GM19397 (cell line): ENCODE measurements at regions not wholly inside any gene's neighbourhood (a gene's known extent, or its start where the extent isn't known, plus 50 kb on each side); places are given as distances from the start of the nearest gene placed in this dataset.
A peak's percentile ranks its signal among the peaks of the same experiment; 100 is the strongest.

ENCODE experiments used
- ATAC-seq: cut with Tn5 transposase; IDR thresholded peaks from one replicate; pipeline ENCODE4 v1.9.1; 2021; ENCODE audit warnings: mild to moderate bottlenecking, moderate library complexity; ENCODE audit not compliant: unreplicated experiment

DNA sequence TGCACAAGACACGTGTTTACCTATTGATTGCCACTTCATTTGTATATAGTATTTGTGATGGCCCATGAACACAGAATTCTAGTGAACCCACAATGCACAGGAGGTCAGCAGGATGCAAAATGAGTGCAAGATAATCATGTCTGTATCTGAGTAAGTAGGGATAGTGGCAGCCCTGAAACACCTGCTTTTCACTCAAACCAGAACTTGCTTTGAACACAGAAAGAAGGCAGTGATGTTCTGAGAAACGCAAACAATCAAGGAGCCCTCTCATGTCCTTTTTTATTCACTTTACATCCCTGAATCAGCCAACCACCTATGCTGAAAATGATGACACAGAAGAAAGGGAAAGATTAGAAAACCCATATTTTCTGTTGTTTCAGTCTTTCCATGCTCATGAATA, 170.4 kb upstream of the AVPR1A start:
- ATAC-seq = no peak

DNA sequence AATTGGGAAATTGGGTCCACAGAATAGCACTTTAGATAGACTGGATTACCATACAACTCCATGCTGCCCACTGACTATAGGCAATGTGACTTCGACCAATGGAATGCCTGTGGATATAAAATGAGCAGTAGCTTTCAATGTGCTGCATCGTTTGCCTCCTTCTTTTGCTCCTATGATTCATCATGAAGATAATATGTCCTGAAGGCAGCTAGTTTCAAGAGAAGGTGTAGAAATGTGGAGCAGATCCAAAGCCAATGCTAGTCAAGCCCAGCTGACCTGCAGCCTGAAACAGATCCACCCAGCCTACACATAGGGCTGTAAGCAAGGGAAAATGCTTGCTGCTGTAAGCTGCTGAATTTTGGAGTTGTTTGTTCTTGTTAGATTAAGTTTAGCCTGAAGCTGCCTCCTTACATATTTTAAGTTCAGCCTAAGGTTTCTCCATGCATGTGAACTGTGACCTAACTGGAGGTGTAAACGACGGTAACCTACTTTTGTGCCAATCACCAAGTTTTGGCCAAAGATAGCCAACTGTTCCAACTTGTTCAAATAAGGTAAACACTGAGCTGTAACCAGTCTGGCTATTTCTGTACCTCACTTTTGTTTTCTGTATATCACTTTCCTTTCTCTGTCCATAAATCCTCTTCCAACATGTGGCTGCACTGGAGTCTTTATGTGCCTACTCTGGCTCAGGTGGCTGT, 169.1 kb upstream of the AVPR1A start:
- no peak for ATAC-seq

DNA sequence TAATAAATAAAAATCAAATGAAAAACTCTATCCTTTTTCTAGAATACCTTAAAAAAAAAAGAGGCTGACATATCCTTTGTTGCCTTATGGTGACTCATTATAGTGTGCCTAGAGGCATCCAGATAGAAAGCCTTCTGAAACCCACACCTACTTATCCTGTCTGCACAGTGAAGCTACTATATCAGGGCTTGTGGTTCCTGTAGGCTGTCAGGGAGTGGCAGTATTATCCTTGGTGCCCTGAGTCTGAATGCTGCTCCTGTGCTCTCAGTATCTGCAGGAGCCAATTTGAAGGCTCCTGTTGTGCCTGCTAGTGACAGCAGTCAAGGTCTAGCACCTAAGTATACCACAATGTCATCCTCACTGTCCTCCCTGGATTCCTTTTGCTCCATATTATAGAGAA, 168.4 kb upstream of the AVPR1A start:
- peak; percentile 49 for ATAC-seq

DNA sequence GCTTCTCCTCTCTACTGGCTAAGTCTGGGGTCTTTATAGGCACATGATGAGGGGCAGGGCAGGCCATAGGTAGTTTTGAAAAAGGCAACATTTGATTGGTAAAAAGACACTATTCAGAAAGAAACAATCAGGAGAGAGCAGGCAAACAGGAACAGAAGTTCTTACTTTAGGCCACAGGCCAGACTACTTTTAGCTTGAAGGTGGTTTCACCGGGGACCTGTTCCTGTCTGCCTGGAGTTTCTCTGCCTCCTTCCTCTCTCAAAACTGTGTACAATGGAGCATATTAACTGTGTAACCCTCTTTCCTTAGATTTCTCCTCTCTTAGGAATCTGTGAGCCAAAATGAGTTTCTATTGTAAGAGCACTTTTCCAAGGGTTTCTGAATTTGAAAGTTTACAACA, 167.9 kb upstream of the AVPR1A start:
- no peak for ATAC-seq

DNA sequence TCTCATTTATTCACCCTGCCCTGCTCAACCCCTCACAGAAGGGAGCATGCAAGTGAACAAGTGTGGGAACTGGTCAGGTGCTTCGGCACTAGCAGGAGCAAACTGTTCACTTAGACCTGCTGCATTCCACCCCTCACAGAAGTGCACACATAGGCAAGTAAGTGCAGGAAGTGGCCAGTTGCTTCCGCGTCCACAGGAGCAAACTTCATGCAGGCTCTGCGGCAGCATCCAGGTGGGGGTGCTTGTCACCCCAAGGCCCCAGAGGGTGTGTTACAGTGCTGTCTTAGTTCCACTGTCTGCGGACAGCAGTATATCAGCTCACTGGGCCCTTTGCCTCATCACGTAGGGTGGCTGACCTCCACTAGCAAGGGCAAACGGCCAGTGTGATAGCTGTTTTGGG, 167.3 kb upstream of the AVPR1A start:
- no peak for ATAC-seq

DNA sequence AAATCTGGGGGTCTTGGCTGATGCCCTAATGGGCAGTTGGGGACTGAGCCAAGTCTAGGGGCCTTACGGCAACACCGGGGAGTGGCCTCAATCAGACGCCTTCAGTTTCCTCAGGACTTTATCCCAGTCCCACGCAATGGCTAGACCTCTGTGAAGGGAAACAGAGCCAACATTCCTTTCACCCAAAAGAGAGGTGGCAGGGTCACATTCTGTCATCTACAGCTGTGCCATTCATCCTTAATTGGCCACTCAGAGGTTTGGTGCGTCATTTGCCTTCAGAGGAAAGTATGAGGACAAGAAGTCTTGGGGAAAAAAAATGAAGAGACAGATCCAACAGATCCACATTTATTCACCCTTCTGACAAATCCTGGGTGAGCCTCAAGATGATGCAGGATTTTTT, 166.9 kb upstream of the AVPR1A start:
- no peak for ATAC-seq

DNA sequence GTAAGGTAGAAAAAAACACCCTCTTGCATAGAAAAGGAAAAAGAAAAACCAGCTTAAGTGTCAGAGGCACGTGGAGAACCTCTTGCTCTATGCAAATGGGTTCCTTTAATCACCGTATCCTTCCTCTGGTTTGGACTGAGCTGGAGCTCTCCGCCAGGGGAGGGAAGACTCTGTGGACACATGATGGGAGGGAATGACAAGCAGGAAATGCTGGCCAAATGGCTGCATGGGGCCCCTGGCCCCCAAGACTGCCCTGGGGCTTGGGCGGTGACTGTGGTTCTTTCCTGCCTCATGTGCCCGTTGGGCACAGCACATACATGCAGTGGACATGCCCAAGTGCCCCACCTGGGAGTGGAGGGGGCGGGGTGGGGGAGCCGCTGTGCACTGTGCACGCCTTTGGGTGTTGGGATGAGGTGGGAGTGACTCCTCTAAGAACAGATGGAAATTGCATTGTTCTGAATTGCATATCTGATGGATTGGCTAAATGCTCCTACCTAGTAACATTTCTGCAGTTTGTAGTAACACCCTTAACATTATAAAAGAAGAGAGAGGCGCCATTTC, 166.4 kb upstream of the AVPR1A start:
- no peak for ATAC-seq

DNA sequence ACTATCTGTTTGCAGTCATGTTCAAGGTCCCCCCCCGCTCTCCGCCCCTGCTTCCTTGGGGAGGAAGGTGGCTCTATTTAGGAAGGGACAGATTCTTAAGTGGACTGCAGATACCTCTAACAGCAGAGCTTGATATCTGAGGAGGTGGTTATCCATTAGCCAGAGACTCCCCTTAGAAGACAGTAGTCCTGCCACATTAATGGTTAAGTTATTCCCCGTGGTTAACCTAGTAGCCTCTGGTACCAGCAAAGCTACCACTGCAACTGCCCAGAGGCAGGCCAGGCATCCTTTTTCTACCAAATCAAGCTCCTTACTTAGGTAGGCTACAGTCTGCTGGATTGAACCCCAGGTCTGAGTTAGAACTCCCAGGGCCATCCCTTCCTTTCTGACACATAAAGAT, 162.1 kb upstream of the AVPR1A start:
- peak; percentile 47 for ATAC-seq

DNA sequence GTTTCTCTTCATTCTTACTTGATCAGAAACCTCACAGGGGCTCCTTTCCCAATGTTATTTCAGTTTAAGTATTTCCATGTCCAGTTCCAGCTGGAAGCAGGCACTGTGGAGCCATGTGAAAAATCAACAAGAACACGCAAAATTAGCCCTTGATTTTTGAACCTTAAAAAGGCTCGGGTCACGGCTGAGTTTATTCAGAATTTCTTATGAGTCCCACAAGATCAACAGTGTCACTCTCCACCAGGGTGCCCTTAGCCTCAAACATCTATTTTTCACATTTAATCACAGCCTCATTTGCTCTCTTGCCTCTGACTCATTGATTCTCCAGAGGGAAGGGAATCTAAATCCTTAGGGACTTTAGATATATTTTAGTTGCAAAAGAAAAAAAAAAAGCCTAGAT, 157.7 kb upstream of the AVPR1A start:
- ATAC-seq = no peak

DNA sequence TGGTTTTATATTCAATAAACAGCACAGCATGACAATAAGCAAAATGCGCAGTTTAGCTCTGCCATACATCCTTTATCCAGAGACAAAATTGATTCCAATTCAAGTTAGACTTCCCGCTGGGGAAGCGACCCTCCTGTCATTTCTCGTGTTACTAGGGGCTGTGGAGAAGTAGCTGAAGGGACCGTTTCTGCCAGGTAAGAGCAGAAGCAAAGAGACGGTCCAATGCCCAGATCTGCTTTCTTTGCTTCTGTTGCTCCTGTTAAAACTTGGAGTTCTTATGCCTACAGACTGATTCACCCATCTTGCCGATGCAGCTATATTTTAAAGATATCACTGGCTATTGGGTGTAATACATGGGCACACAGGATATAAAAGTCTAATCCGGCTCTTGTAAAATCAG, 156.8 kb upstream of the AVPR1A start:
- no peak for ATAC-seq

DNA sequence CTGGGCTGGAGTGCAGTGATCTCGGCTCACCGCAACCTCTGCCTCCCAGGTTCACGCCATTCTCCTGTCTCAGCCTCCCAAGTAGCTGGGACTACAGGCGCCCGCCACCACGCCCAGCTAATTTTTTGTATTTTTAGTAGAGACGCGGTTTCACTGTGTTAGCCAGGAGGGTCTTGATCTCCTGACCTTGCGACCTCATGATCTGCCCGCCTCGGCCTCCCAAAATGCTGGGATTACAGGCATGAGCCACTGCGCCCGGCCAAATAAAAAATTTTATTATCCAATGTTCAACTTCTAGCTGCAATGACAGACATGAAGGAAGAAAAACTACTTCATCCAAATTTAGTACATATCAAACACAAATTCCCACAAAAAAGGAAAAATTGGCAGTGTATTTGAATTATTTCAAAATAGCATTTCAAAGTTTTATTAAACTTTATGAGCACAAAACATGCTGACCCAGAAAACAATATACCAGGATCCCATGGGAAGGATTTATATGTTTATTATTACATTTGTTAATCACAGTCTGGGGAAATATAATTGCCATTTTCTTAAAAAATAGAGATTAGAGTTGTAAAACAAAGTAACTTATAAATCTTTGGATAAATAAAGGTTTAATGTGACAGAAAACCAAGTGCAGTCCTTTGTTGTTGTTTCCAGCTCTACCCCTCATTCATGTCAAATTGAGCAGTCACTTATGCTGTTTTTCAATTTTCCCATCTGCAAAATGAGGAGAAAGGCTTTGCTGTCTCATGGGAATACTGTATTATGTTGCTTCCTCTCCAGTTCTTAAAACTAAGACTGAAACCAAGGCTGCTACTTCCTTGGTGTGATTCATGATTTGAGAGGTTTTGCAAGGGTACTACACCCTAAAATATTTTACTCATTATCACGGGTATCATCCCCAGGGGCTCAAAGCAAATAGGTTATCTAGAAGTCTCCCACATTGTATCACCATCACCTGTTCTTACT, 155.2 kb upstream of the AVPR1A start:
- peak; percentile 29 for ATAC-seq

DNA sequence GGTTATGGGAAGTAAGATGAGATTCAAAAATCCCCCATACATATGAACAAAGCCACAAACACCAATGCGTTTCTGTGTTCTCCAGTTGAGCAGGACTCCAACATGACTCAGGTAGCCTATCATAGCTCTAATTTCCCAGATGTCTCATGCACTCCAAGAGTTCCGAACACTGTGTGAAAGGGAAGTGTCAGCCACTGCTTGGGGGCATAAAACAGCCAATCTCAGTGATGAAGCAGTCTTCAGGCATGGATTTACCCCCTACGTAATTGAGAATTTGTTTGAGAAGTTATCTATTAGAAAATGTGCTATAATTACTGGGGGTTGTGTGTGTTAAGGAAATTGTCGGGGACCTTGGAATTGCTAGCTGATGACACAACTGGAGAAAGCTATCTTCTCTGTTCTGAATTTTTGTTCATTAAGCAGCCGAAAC, 153.9 kb upstream of the AVPR1A start:
- ATAC-seq = peak; percentile 45

DNA sequence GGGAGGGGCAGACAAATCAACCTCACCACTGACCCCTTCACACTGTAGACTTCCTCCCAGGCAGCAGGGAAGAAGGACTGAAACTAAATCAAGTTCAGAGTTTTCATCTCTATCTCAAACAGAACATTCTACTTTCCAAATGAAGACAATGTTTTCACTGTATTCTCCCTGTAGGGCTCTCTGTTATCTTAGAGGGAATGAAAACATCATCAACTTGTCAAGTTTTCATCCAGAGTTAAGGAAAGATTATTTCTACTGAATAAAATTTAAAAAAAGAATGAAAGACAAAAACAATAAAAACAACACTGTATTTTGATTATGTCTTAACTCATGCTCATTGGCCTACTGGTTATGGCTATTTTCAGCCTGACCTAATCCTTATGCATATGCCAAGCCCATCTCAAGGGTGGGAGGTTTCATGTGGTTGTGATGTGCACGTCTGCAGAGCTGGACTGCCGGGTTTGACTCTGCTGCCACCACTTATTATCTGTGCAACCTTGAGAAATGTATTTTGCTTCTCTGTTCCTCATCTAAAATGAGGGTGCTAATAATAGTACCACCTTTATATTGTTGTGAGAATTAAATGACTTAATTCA, 152.0 kb upstream of the AVPR1A start:
- ATAC-seq = peak; percentile 26

DNA sequence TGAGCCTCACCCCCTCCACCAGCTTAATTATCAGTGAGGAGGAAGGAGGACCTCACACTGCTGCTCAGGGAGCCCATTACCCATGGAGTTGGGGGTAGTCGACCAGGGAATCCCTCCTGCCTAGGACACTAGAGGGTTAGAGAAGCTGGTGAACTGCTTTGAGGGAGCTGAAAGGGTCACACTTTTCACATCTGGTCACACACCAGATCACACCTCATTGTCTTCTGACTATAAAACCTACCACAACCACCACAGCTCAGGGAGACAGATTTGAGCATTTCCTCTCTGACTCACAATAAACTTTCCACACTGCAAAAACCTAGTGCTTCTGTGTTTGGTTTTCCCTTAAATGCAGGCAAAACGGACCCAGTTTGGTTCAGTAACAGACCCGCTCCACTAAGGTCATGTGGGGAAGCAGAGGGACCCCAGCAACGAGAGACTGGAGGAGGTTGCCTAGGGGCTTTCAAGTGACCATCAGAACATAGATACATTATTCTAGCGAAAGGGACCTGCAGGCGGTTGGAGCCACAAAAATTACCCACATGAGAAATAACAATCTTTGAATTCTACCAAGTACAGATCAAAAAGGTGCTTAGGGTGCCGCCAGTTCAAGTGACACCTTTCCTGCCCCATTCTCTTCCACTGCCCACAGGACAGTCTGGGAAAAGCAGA, 151.4 kb upstream of the AVPR1A start:
- peak; percentile 70 for ATAC-seq

DNA sequence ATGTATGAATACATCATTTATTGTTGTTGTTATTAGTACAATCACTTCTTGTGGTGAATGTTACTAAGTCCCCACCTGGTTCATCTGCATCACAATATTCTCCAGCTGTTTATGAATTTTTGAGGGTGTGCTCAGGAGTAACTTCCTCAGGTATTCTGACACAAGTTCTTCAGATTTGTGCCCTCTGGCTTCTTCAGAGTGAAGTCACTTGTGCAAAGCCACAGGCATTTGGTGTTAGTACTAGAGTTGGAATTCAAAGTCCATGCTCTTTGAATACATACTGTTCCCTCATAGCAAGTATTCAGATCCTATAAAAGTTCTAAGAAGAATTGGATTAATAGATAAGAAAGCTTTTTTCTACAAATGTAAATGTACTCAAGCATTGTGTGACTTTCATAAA, 150.3 kb upstream of the AVPR1A start:
- ATAC-seq = no peak

DNA sequence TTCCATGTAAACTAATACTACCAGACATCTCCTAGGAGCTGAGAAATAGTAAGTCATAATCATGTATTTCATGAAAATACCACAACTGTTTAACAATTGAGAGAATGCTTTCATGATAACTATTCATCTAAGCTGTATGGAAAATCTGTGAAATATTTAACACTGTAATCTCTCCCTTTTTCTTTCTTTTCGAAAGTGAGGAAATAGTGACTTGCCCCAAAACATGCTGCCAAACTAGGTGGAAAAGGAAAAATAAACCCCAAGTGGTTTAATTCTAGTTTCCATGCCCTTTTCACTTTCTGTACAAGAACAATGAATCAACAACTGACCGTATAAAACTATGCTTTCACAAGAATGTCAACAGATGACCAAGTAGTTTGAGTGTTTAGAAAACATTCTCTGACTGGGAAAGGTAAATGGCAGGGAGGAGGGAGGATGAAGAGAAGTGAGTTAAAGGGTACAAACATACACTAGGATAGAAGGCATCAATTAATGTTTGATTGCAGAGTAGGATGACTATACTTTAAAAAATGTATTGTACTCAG, 147.5 kb upstream of the AVPR1A start:
- no peak for ATAC-seq

DNA sequence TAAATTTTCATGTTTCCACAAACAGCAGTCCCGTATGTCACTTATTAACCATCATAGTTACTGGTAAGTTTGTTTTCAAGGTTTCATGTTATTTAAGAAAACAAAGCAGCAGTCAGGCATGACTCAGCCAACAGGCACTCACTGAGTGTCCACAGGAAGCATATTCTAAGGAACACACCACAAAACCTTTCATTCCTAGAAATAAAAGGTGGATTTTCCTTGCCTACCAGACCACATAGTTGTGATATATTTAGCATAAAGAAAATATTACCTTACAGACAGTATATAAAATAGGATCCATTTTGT, 143.3 kb upstream of the AVPR1A start:
- ATAC-seq = peak; percentile 80

DNA sequence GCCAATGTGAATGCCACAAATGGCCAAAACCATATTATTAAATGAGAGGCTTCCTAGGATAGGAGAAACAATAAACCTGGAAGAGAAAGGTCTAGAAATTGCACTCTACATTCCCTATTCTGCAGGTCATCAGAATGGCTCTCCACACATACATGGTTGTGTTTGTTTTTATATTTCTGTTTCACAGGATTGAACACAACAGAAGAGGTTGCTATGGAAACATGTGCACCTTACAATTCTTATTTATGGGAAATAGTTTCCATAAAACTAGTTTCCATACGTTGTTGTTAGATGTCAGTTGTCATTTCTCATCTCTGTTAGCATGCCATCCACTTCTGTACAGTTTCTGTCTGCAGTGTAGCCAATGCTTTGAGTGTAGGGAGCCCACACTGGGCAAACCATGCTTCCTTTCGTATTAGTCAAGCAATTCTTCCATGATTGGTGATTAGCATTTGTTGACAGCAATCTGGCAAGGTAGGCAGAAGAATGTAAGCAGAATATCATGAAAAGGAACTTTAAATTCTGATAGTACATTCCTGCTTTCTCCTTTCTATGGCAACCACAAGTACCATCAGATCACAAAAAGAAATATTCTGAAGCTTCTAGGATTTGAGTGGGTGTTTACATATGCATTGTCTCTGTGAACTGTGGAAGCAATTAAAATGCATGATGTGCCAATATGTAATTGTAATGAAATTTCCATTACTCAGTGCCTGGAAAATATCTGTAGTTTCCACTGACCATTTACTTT, 141.6 kb upstream of the AVPR1A start:
- ATAC-seq = no peak

DNA sequence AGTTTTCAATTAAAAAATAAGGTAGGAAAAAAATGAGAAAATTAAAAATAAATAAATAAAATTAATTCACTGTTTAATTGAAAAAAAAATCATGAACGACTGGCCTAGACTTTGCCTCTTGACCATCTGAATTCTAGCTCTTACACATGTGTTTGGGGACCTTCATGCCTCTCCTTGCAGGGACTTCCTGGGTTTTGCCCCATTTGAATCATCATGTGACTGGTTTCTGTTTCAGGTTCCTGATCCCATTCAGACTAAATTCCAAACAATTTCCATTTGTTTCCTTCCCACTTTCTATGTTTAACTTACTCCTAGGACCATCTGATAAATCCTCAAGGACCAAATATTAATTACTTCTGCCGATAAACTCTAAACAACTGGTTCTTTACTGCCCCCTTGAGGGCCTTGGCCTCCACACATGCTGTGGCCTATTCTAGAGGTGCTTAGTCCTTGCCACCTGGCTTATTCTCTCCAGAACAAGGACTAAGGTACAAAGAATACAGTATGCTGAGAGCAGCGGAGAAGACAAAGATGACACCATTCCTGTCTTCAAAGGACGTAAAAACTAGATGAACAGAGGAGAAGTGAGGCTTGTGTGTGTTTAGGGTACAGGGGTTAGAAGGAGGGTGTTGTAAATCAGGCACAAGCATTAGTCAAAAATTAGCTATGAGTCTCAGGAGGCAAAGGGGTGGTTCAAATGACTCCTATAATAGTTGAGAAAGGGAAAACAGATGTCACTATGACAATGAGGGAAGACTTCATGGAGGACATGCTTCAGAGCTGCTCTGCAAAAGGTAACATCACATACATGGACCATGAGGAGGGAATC, 125.8 kb upstream of the AVPR1A start:
- ATAC-seq = no peak
